Neutrophil (primary cell): ENCODE measurements at regions not wholly inside any gene's neighbourhood (a gene's known extent, or its start where the extent isn't known, plus 50 kb on each side); places are given as distances from the start of the nearest gene placed in this dataset.

Experiments
- H3K27ac ChIP-seq: fragments of 200-600 bp; sonication (generic); 2 replicates; pipeline ENCODE4 v1.5.1; 2016; ENCODE audit warnings: mild to moderate bottlenecking, moderate library complexity
- H3K27me3 ChIP-seq: fragments of 200-600 bp; sonication (generic); 2 replicates; pipeline ENCODE4 v1.6.0; 2016; ENCODE audit warnings: mild to moderate bottlenecking
- H3K36me3 ChIP-seq: fragments of 200-600 bp; sonication (generic); 2 replicates; pipeline ENCODE4 v1.5.1; 2017
- H3K4me1 ChIP-seq, 2 experiments: fragments of 200-600 bp in 1 of 2; sonication (generic) in 1 of 2; 1 replicate in 1 of 2; 2 replicates in 1 of 2; pipeline versions ENCODE4 v1.5.1 to v1.6.1; 2013 to 2016; ENCODE audit warnings: low read depth in 1 of 2, low read length in 1 of 2, mild to moderate bottlenecking in 1 of 2, moderate library complexity in 1 of 2; ENCODE audit not compliant: control insufficient read depth in 1 of 2, insufficient read depth in 1 of 2
- H3K4me3 ChIP-seq, 2 experiments: fragments of 200-600 bp in 1 of 2; sonication (generic) in 1 of 2; 1 replicate in 1 of 2; 2 replicates in 1 of 2; pipeline ENCODE4 v1.5.1; 2013 to 2016; ENCODE audit warnings: low read depth in 1 of 2, low read length in 1 of 2, mild to moderate bottlenecking in 1 of 2, moderate library complexity in 1 of 2
- H3K9me3 ChIP-seq: fragments of 200-600 bp; sonication (generic); 2 replicates; pipeline ENCODE4 v1.5.1; 2016
- CTCF ChIP-seq: fragments of 200-600 bp; sonication (generic); IDR thresholded peaks from 2 replicates; pipeline ENCODE4 v1.5.1; 2016; ENCODE audit warnings: antibody characterized with exemption

DNA sequence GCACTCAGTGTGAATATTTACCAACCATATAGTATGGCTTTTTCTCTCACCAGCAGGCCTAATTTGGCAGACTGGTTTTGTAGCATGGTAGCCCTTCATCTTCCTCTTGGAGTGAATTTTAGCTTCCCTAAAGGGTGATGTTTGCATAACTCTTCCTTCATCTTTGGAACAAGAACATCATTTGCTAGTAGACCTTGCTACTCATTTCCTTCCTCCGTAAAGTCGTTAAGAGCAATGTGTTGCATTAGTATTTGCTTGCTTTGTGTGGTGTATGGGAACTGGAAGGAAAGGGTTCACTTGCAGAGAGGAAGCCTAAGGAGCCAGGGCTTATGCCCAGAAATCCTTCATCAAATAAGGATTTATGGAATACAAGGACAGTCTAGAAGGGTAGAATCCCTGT, 50.2 kb upstream of the PGRMC2 start:
- Histone ChIP-seq H3K27me3 (no peaks in the 10 kb centered on the region), H3K4me3 (no peak overlapping the region), H3K27ac (no peak overlapping the region), H3K36me3 (no peaks in the 10 kb centered on the region), H3K9me3 (no peaks in the 10 kb centered on the region), H3K4me1 (peaks cover 0 to 4% of the 10 kb centered on the region in 2 experiments)
- TF ChIP-seq CTCF, result no peak
